Activated CD4-positive, alpha-beta T cell treated with anti-CD3 and anti-CD28 coated beads, Interleukin-2, amount 50 U/mL, for 16 hours (primary cell): ENCODE measurements at regions not wholly inside any gene's neighbourhood (a gene's known extent, or its start where the extent isn't known, plus 50 kb on each side); places are given as distances from the start of the nearest gene placed in this dataset.

Source experiments
- DNase-seq: peaks from one replicate; pipeline ENCODE4 v3.0.0-alpha.2; 2020

DNA sequence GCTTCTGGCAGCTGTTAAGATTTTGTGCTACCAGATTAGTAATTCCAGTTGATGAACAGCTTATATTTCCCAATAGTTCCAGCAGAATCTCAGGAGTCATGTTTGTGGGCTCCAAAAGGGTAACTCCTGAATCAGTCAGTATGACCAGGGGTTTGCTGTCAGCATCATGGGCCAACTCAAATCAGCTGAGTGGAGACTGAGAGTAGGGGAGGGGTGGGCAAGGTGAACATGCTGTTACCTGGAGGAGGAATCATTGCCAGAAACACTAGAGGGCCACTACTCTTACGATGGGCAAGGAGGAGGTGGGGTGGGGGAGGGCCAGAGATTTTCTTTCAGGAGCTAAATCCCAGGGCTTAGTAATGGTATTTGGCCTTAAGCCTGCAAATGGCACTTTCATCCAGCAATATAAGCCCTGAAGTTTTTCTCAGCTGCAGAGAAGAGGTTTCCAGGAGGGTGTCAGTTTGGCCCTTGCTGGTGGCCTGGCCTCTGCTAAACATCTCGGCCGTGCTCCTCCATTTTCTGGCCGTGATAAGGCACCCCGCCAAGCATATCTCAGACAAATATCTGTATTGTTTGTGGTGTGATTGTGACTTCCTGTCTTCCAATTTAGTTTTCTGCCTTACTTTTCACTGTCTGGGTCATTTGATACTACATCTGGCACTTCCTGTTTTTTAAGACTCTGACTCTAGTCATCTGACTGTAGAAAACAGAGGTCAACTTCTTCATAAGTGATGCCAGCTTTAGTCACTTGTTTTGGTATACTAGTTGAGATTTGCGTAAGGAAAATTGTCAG is 120.5 kb upstream of the CXCR4 start:
- DNase-seq: peak; percentile 73

DNA sequence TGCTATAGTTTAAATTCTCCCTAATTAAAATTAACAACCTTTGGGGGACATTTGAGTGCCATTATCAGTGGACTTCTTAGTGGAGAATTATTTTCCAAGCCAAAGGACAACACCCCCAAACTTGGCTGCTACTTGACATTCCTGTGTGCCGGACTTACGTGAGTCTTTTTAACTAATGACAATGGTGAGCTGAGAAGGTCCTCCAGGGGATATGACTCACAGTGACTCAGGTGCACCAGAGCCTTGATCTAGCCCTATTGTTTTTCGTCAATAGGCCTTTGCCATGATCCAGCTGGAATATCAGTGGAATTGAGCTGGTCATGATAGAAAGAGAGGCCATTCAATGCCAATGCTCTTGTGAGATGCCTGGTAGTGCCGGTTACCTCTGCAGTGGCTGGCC is 118.1 kb upstream of the CXCR4 start:
- no peak for DNase-seq

DNA sequence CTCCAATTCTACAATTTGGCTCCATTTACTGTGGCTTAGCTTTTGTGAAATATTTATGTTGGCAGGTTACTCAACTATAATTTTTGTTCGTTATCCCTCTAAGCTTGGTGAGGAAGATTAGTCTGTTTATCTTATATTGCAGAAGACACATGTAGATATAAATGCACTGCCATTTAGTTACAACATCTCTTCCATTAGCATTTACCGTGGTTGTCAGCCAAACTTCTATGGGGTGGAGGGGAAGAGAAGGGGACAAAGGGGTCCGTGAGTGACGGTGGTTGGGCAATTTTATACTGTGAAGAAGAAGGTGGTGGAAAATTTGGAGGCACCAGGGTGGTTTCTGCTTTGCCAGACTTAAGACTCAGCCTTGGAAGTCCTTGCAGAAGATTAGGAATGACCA is 117.6 kb upstream of the CXCR4 start:
- DNase-seq: no peak

DNA sequence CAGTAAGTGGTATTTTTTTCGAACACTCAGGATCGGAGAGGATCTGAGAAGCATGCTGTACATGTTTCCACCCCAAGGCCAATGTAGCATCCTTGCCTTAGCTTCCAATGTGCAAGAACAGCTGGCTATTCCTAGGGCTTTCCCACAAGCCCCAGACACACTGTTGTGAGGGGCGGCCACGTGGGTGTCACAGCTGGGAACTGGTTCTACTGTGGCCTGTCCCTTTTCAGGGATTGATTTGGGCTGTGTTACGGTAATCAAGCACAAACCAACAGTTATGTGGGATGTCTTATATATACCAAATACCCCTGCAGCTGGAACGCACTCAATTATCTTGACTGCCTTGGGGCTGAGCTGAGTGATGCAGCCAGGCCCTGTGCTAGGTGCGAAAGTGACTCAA is 116.3 kb upstream of the CXCR4 start:
- DNase-seq: no peak

DNA sequence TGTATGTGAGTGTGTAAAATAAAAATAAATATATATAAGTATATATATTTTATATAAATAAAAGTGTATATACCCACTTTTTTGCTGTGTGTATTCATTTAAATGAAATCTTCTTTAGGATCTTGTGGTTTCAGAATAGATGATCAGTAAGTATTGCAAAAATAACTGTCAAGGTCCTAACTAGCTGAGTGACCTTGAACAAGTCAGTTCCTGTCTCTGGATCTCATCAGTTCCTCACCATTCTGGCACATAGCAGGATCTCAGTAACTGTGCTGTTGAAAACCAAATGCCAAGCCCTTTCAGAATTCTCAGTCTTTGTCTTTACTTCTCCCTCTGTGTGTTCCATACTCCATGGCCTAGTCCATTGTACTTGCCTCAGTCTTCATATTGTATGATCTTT is 115.3 kb upstream of the CXCR4 start:
- DNase-seq: no peak

DNA sequence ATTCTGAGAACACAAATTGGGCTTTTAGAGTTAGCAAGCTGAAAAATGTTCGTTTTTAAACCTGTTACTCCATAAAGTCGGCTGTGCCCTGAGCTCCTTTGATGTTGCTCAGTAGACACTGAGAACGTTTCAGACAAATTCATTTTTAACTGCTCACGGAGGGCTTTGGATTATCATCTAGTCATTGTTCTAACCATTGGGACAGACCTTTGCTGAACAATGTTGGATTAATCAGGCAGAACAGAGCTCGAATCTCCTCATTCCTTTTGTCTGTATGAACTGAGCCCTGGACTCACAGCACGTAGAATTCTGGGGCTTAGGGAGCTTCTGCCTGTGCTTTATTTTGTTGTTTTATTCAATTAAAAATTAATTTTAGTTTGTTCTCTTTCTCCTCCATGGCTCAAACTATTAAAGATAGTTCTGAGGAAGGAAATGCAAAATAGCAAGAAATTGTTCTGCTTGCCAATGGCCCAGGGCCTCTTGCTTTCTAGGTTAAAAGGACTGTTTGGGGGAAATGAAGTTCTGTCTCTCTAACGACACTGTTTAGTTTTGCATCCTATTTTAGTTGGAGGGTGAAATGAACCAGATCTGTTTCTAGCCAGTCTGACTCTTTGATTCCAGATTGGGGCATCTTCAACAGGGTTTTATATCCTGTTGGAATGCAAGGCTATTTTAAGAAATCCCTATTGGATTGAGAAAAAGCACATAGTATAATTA is 114.7 kb upstream of the CXCR4 start:
- DNase-seq: no peak

DNA sequence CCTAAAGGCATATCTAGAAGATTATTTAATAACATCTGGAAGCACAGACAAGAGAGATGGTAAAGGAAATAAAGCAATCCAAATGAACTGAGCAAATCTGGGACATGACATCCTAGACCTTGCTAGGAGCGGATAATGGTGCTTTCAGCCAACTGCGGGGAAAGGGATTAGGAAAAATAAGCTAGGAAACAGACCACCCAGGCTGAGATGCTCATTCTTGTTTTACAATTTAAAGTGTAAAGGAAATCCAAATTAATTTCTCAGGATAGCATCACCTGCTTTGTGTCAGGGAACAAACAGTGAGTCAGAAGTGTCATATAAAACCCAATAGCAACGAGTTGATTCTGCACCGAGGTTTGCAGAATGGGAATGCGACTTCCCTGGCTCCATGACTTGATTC is 112.5 kb upstream of the CXCR4 start:
- DNase-seq: no peak

DNA sequence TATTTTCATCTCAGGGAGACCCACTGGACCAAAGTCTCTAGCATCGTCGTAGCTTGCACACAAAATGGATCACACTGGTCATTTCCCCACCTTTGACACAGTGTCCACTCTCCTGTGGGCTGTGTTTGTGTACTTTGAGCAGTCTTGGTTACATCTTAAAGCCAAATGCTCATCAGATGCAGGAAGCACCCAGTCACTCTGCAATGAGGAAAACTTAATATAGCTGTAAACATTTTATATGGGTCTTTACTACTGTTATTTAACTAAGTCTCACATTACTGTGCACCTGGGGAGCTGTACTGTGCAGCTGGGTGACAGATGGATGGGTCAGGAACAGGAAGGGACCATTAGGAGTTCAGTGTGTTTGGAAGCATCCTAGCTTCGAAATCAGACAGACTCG is 109.0 kb upstream of the CXCR4 start:
- no peak for DNase-seq

DNA sequence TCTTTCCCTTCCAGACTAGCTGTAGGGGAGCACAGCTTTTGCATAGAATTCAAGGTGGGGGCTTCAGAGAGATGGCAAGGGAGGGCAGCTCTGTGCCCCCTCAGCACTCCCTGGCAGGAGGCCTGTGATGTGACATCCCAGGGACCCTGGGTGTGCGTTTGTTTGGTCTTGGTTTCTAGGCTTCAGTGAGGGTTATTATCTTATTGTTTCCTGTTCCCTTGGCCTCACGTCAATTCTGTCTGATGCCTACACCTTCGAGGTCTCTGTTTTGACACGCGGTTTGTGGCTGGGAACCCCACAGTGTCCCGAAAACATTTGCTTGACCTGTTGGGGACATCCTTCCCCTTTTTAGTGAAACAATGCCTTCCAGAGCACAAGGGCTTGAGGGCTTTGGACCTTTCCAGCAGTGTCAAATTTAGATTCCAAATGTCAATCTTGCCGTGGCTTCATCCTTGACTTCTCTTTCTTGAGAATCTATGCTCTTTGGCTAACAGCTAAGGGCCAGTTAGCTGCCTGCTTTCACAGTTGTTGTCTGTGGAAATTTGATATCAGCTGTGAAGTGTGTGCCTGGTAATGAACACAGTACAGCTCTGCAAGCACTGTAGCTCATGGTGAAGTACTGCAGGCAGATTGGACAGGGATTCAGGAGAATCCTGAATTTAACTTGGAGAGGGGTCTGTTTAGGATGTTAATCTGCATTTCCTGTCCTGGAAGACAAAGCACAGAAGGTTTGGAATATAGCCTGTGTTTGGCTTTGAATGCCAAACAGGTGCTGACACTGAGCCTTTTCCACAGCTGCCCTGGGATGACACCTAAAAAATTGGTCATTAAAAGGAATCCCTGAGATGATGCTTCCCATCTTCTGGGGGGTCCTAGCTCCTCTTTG is 108.2 kb upstream of the CXCR4 start:
- DNase-seq: no peak

DNA sequence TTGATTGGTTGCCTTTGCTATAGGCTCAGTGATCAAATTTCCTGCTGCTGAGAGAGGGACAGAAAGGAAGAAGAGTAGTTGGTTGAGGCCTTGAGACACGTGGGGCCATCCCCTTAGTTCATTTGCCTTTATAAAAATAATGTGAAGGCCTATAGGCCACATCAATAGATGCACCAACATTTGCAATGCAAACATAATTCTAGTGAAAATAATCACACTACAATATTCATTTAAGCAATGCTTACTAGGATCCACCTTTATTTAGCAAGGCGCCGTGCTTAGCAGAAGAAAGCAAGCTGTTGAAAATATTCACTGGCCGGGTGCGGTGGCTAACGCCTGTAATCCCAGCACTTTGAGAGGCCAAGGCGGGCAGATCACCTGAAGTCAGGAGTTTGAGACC is 105.3 kb upstream of the CXCR4 start:
- no peak for DNase-seq

DNA sequence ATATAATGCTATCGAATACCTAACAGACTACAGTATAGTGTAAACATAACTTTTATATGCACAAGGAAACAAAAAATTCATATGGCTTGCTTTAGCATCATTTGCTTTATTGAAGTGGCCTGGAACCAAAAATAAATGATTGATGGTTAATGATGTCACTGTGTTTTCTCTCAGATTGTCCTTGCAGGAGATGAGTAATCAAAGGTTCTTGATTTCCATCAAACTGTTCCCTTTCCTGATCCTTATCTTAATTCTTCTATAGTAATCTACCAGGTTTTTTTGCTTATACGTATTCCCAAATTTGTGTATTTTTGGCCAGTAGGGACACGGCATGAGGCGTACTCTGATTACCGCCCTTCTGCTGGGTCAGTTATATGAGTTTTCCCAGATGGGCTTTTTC is 104.9 kb upstream of the CXCR4 start:
- DNase-seq: no peak

DNA sequence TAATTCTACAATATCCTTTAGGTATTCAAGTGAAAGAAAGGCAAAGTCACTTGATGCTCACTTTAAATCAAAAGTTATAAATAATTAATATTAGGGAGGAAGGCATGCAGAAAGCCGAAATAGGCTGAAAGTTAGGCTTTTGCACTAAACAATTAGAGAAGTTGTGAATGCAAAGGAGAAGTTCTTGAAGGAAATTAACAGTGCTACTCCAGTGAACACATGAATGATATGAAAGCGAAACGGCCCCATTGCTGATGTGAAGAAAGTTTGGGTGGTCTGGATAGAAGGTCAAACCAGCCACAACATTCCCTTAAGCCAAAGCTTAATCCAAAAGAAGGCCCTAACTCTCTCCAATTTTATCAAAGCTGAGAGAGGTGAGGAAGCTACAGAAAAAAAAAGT is 103.1 kb upstream of the CXCR4 start:
- DNase-seq: no peak

DNA sequence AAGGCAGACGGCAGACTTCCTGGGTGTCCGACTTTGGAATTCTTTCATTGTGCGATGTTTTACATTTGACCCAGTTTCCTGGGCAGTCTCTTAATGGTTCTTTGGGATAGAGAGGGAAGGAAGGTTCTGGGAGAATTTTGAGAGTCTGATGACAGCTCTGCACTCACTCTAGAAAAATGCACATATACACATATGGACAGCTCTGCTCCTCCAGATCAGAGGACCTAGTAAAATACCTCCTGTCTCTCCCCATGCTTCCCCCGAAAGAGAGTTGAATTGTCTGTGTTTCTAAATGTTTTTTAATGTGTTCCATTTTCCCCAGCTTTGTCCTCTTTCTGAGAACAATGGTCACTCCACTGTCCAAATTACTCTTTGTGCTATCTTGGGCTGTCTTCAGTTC is 102.0 kb upstream of the CXCR4 start:
- DNase-seq: no peak

DNA sequence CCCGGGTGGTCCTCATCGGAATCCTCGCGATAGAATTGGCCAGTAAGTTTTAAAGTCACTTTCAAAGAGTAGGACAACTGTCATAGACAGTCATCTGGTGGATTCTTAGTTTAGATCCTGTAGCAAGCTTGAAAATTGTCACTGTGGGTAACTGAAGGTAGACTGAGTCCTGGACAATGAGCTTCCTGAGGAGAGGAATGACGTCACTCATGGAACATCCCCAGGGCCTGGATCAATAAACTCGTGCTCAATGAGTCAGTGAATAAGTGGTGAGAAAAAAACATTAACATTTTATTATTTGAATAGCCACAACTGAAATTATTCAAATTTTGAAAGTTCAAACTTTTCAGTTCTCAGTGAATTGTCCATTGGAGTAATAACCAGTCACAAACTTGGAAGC is 101.4 kb upstream of the CXCR4 start:
- no peak for DNase-seq

DNA sequence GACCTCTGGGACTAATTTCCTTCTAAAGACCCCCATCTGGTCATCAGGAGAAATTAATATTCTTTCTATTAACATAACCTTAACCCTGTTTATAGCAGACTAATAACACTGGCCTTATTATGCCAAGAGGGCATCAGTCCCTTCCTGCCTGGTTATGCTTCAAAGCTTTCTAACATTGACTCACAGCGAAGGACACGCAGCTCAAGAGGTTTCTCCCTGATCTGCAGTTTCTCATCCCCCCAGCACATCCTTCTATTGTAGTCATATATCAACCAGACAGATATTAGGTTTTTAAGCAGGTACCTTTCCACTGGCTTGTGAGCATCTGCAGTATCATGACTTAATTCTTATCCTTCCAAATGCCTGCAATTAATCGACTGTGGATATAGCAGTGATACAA is 100.0 kb upstream of the CXCR4 start:
- no peak for DNase-seq

DNA sequence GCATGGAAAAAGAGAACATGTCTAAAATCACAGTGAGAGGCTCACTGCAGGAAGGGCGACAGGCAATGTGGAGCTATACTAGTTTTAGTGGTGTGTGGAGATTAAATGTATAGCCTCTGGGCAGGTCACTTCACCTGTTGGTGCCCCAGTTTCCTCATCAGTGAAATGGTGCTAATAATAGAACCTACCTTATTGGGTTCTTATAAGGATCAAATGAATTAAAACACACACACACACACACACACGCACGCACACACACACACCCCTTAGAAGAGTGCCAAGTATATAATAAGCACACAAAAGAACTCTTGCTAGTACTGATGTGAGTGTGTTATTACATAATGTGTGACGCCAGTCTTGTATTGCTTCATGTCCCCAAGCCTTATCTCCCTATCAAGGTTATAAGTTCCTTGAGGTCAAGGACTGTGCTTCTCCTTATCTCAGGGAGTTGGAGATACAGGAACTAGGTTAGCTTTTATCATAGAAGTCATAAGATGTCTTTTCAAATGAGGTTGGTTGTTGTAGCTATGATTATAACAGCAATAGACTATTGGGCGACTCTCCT is 98.0 kb upstream of the CXCR4 start:
- DNase-seq: no peak

DNA sequence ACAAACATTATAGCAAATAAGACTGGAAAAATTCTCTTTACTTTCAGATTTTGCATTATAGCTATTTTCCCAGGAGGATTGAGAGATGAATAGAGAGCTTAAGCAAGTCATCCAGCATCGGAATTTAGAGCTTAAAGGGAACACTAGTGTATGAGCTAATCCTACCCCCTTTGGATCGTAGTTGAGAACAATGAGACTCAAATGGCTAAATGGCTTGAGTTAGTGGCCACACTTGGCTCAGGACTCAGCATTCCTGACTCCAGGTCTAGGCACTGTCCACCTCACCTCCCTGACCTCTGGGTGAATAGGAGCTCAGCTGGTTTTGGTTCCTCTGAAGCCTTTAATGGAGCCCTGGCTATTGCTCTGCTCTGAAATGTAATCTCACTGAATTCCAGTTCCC is 97.5 kb upstream of the CXCR4 start:
- no peak for DNase-seq

DNA sequence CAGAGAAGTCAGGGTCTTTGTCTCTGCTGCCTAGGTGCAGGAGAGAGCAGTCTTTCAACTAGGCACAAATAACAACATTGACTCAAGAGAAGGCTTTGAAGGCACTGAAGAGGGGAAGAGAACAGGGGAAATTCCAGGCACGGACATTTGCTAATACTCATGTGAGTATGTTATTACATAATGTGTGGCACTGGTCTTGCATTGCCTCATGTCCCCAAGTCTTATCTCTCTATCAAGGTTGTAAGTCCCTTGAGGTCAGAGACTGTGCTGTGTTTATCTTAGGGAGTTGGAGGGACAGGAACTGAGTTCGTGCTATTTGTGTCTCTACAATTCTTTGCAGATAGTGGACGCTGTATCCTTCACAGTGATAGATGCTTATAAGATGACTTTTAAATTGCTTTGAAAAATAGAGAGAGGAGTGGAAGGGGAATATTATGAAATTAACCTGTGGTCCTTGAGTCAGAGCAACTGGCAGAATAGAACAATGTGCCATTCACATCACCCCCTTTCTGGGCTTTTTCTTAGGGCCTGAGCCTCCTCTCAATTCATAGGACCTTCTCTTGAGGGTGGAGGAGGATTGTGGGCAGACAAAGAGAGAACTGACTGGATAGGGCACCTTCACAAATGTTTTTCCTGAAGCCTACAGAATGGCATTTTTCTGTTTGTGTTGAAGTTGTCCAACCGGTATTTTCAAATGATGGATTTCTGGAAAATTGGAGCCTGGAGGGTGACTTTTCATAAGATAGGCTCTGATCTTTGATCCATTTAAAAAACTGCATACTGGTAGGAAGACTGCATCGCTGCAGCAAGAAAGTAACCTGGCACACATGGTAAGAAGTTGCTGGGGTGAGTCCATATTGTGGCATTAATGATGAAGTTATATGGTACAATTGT is 96.6 kb upstream of the CXCR4 start:
- DNase-seq: no peak

DNA sequence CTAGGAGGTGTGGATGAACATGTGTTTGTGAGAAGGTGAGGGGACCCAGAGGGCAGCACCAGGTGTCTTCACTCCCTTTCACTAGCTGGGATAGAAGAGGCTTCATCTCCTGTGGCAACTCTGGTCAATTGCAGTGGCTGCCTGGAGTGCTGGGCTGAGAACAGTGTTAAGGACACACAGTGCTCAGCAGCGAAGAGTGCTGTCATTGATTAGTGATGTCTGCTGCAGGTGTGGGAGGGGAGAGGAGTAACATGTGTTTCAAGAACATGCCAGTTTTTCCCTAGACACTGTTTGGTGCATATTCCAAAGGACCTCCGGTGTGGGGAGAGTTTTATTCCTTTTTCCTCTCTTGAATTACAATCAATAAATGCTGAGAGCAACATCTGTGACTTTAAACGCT is 95.9 kb upstream of the CXCR4 start:
- no peak for DNase-seq

DNA sequence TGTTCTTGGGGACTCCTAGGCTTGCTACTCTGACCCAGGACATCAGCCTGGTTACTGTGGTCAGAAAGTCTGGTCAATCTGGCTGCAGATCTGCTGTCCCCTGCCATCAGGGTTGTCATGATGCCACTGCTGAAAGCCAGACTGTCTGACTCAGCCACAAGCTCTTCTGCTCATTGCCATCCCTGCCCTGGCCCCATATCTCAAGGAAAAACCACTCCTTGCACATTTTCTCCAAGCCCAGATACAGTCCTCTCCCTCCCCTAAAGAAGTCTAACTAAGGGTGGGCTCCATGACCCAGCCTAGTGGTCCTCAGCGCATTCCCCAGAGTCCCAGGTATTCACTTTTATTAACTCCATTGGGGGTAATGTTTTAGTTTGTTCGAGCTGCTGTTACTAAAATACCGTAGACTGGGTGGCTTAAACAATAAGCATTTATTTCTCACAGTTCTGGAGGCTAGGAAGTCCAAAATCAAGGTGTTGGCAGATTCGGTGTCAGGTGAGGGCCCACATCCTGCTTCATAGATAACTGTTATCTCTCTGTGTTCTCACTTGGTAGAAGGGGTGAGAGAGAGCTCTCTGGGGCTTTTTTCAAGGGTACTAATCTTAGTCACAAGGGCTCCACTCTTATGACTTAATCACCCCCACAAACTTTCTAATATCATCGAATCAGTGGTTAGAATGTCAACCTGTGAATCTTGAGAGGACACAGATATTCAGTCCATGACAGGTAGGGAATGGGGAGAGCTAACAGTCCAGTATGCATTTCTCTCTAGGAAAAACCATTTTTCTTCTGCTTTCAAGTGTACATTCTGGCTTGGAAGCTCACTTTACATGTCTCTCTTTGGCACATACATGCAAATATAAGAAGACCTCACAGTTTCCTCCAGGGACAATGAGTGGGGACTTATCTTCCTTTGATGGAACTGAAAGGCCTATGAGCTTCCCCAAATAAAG is 94.8 kb upstream of the CXCR4 start:
- DNase-seq: peak; percentile 30

DNA sequence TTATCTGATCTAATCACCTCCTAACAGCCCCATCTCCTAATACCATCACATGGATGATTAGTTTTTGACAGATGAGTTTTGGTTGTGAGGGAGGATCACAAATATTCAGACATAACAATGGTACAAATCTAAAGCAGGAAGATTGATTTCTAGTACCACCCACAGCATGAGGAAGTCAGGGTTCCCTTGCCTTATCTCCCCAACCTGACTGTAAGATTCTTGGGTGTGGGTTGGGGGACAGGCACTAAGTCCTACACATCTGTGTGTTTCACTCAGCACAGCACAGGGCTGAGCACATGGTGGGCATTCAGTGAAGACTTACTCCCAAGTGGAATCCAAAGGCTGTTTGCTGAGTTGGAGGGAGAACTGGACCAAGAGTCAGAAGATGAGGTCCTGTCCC is 93.8 kb upstream of the CXCR4 start:
- no peak for DNase-seq
